K562 (cell line): ENCODE measurements at regions not wholly inside any gene's neighbourhood (a gene's known extent, or its start where the extent isn't known, plus 50 kb on each side); places are given as distances from the start of the nearest gene placed in this dataset.
A peak's percentile ranks its signal among the peaks of the same experiment; 100 is the strongest.

Experiments
- ATAC-seq: fragments of 200-7000 bp; cut with Tn5 transposase; 3 replicates; pipeline ENCODE4 v1.9.1; 2020; ENCODE audit warnings: moderate library complexity
- BruUV-seq: library from RNA; stranded (reverse); fragments of 400-500 nt; replicated peaks from 2 replicates; lab custom pipeline; 2021; lab: Mats Ljungman, UMichigan
- CTCF ChIA-PET: fragments of 300-600 bp; formaldehyde crosslinking; extraction: SDS; loops from one replicate; lab custom pipeline; 2021; ENCODE audit warnings: low intra/inter-chr PET ratio; lab: Yijun Ruan, JAX
- POLR2A ChIA-PET: fragments of 300-600, 350-650 bp; sonication (Branson Sonifier 250); formaldehyde crosslinking; extraction: SDS; loops from one replicate; lab custom pipeline; 2021; ENCODE audit warnings: antibody characterized with exemption, inconsistent platforms; lab: Yijun Ruan, JAX
- DNase-seq, 4 experiments: peaks; one replicate each; pipeline versions ENCODE4 v3.0.0 to v3.0.0-alpha.2; 2011 to 2018; ENCODE audit warnings: low spot score in 3 of 4, mixed read lengths in 3 of 4; ENCODE audit errors: extremely low read depth in 1 of 4
- FAIRE-seq: peaks from 2 replicates; lab custom pipeline; 2011; peaks lifted over from hg19 to GRCh38; lab: Jason Lieb, UNC
- H2AFZ ChIP-seq: 2 replicates; pipeline ENCODE4 v1.6.0; 2011; ENCODE audit warnings: low read depth, low read length, control low read depth, inconsistent platforms
- H3K27ac ChIP-seq: fragments of 200-600 bp; 3 replicates; pipeline ENCODE4 v1.8.0; 2011; ENCODE audit warnings: low read depth, mild to moderate bottlenecking, control low read depth, inconsistent platforms, low read length, moderate library complexity, mixed read lengths; ENCODE audit errors: extremely low read depth
- H3K27me3 ChIP-seq, 2 experiments: fragments of 300-600 bp in 1 of 2; 2 replicates in 1 of 2; 3 replicates in 1 of 2; pipeline versions ENCODE4 v1.6.0 to v1.8.0; 2011; ENCODE audit warnings: inconsistent platforms in 2 of 2, low read length in 2 of 2, mild to moderate bottlenecking in 1 of 2, mixed read lengths in 1 of 2, moderate library complexity in 1 of 2; ENCODE audit not compliant: control insufficient read depth in 2 of 2, insufficient read depth in 2 of 2
- H3K36me3 ChIP-seq: fragments of 300-600 bp; 3 replicates; pipeline ENCODE4 v1.8.0; 2011; ENCODE audit warnings: mild to moderate bottlenecking, low read length, inconsistent platforms; ENCODE audit not compliant: control insufficient read depth, insufficient read depth
- H3K4me1 ChIP-seq, 2 experiments: fragments of 200-600 bp in 1 of 2; replicated peaks in 1 of 2; 2 replicates in 1 of 2; 3 replicates in 1 of 2; pipeline versions ENCODE4 v1.5.1 to v1.8.0; 2011; ENCODE audit warnings: inconsistent platforms in 2 of 2, low read length in 2 of 2, mild to moderate bottlenecking in 1 of 2, mixed read lengths in 1 of 2, moderate library complexity in 1 of 2; ENCODE audit not compliant: control insufficient read depth in 2 of 2, insufficient read depth in 2 of 2
- H3K4me2 ChIP-seq: 2 replicates; pipeline ENCODE4 v1.6.1; 2011; ENCODE audit warnings: low read length, control low read depth, inconsistent platforms, mixed read lengths; ENCODE audit not compliant: insufficient read depth
- H3K4me3 ChIP-seq: fragments of 200-600 bp; sonication (generic), shearing (Covaris generic); 2 replicates; pipeline ENCODE4 v1.5.1; 2016; ENCODE audit warnings: control low read depth, inconsistent platforms
- H3K79me2 ChIP-seq: fragments of 200-600 bp; 3 replicates; pipeline ENCODE4 v1.8.0; 2011; ENCODE audit warnings: low read length, inconsistent platforms; ENCODE audit not compliant: control insufficient read depth, insufficient read depth
- H3K9ac ChIP-seq, 2 experiments: 2 replicates each; pipeline versions ENCODE4 v1.6.0 to v1.6.1; 2011; ENCODE audit warnings: low read depth in 2 of 2, low read length in 2 of 2, control low read depth in 1 of 2, inconsistent platforms in 1 of 2, mild to moderate bottlenecking in 1 of 2, mixed read lengths in 1 of 2; ENCODE audit not compliant: insufficient read depth in 1 of 2
- H3K9me1 ChIP-seq: one replicate; pipeline ENCODE4 v1.6.0; 2011; ENCODE audit warnings: inconsistent platforms, mild to moderate bottlenecking, low read length, moderate library complexity; ENCODE audit not compliant: control insufficient read depth, insufficient read depth
- H3K9me3 ChIP-seq: replicated peaks from 2 replicates; pipeline ENCODE4 v1.5.1; 2011; ENCODE audit warnings: low read depth, low read length, inconsistent platforms; ENCODE audit not compliant: control insufficient read depth, insufficient read depth
- H4K20me1 ChIP-seq: replicated peaks from 2 replicates; pipeline ENCODE4 v1.6.1; 2011; ENCODE audit warnings: low read length, inconsistent platforms, mixed read lengths; ENCODE audit not compliant: control insufficient read depth, insufficient read depth
- CTCF ChIP-seq, 3 experiments: IDR thresholded peaks in 2 of 3; conservative IDR thresholded peaks in 1 of 3; 2 replicates each; pipeline ENCODE4 v1.5.1; 2011 to 2012; ENCODE audit warnings: low read length in 3 of 3, mild to moderate bottlenecking in 3 of 3, control low read depth in 2 of 3, improper control_type of control experiment in 1 of 3, inconsistent platforms in 1 of 3, low read depth in 1 of 3, mixed read lengths in 1 of 3, moderate library complexity in 1 of 3; ENCODE audit not compliant: insufficient read depth in 2 of 3
- IFI16 ChIP-seq: fragments of 250-450 bp; sonication (Bioruptor Pico); IDR thresholded peaks from 2 replicates; pipeline ENCODE4 v2.1.2; 2022; ENCODE audit warnings: mild to moderate bottlenecking, inconsistent platforms
- RAD21 ChIP-seq, 2 experiments: fragments of 250-450 bp in 1 of 2; fragments of 450-650 bp in 1 of 2; sonication (Bioruptor Pico) in 1 of 2; formaldehyde crosslinking in 1 of 2; IDR thresholded peaks in 1 of 2; conservative IDR thresholded peaks in 1 of 2; 2 replicates each; pipeline versions ENCODE4 v1.4.0 to v1.8.0; 2020 to 2022; ENCODE audit warnings: mild to moderate bottlenecking in 2 of 2, moderate library complexity in 1 of 2
- ZBTB8A ChIP-seq: fragments of 450-650 bp; IDR thresholded peaks from 2 replicates; pipeline ENCODE4 v1.6.1; 2018; ENCODE audit warnings: mild to moderate bottlenecking, moderate library complexity; ENCODE audit not compliant: partially characterized antibody
- WGBS: fragments of 100-300 bp; shearing (Covaris generic); methylation state at CpG from one replicate; pipeline ENCODE4 v1.1.6; 2016; ENCODE audit warnings: low coverage, mixed read lengths; ENCODE audit not compliant: insufficient coverage; ENCODE audit errors: missing lambda C conversion rate; 5-methylcytosine and 5-hydroxymethylcytosine counted together
- in situ Hi-C: fragments of 300-500 bp; cut with MboI; formaldehyde crosslinking; loops from 4 replicates; pipeline ENCODE4 v1.15.0; 2018; ENCODE audit warnings: inconsistent platforms, mixed read lengths
- intact Hi-C: fragments of 100-400 bp; cut with micrococcal nuclease; formaldehyde crosslinking; loops from 2 replicates; pipeline ENCODE4 v1.14.2; 2022

DNA sequence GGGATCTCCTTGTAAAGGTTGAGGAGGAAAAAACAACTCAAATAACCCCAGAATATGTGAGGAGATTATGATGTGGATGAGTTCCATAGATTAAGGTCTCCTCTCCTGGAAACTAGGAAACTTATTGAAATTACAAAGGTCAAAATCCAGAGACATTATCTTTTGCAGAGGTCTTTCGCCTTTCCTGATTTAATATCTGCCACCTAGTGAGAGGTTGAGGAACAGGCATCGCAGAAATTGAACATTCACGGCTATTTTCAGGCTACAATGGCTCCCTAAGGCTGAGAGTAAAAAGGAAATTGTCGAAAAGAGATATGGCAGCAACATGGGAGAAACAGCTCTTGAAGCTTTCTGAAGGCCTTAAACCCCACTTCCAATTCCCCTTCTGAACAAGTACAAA, 127.5 kb upstream of the PLCXD3 start:
- ChIA-PET POLR2A (no interaction called here), CTCF (interaction anchor here (1.2 kb wide), 1 partner anchor 9 kb away, joined by 4 read pairs; no protein-coding TSS in a partner anchor)
- intact Hi-C loops (loop anchor here (10.0 kb wide), 1 partner anchor 733 kb away; the partner anchor contains the start of gene C7), in situ Hi-C loops (no loop called here)
- FAIRE-seq, result no peak
- Histone ChIP-seq H3K36me3 (no peaks in the 10 kb centered on the region), H3K9ac (no peak overlapping the region), H4K20me1 (no peaks in the 10 kb centered on the region), H3K27me3 (no peaks in the 10 kb centered on the region), H3K9me3 (no peaks in the 10 kb centered on the region), H2AFZ (no peak overlapping the region), H3K27ac (no peak overlapping the region), H3K4me1 (no peaks in the 10 kb centered on the region), H3K9me1 (no peaks in the 10 kb centered on the region), H3K79me2 (no peaks in the 10 kb centered on the region), H3K4me3 (no peak overlapping the region), H3K4me2 (no peak overlapping the region)
- peak; percentile 51; the same call in 2 of the 3 replicates for ATAC-seq
- no peak for TF ChIP-seq IFI16 (CRISPR knock-in tag)
- TF ChIP-seq RAD21 (CRISPR knock-in tag; conservative IDR thresholded peaks at IDR 0.05 in 1 of 2, IDR thresholded peaks at IDR 0.05 in 1 of 2), result 0 out of 4 replicates have a peak, but pooled peaks of 1 of the 2 experiments have one; percentile 10
- TF ChIP-seq ZBTB8A, result no peak
- peak in 2 of 3 experiments; percentile 17 to 23; a peak in 2 of 6 replicates for TF ChIP-seq CTCF (IDR thresholded peaks at IDR 0.05 in 2 of 3, conservative IDR thresholded peaks at IDR 0.05 in 1 of 3; ENCODE audit: insufficient read depth in 2 of 3, low read depth in 1 of 3, low read length in 3 of 3)
- no peak for DNase-seq
- WGBS, result 0% methylated on average over 4 of the region's 4 CpGs
- no TSS peak for BruUV-seq
